ENCODE measurements at regions not wholly inside any gene's neighbourhood (a gene's known extent, or its start where the extent isn't known, plus 50 kb on each side); places are given as distances from the start of the nearest gene placed in this dataset.

DNA sequence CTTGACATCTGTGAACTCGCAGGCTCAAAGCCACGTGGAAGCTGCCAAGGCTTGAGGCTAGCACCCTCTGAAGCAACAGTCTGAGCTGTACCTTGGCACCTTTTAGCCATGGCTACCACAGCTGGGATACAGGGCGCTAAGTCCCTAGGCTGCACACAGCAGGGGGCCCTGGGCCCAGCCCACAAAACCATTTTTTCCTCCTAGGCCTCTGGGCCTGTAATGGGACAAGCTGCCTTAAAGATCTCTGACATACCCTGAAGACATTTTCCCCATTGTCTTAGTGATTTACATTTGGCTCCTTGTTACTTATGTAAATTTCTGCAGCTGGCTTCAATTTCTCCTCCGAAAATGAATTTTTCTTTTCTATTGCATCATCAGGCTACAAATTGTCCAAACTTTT, 455.9 kb downstream of the TDRD3 start:
- TF ChIP-seq, protein P1, sequence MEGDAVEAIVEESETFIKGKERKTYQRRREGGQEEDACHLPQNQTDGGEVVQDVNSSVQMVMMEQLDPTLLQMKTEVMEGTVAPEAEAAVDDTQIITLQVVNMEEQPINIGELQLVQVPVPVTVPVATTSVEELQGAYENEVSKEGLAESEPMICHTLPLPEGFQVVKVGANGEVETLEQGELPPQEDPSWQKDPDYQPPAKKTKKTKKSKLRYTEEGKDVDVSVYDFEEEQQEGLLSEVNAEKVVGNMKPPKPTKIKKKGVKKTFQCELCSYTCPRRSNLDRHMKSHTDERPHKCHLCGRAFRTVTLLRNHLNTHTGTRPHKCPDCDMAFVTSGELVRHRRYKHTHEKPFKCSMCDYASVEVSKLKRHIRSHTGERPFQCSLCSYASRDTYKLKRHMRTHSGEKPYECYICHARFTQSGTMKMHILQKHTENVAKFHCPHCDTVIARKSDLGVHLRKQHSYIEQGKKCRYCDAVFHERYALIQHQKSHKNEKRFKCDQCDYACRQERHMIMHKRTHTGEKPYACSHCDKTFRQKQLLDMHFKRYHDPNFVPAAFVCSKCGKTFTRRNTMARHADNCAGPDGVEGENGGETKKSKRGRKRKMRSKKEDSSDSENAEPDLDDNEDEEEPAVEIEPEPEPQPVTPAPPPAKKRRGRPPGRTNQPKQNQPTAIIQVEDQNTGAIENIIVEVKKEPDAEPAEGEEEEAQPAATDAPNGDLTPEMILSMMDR (IDR thresholded peaks at IDR 0.05), result no peak
- TF ChIP-seq POLR2A (IDR thresholded peaks at IDR 0.05), result no peak

Data from Peyer's patch (tissue), 4 donors.